GM20000 (cell line): ENCODE measurements at regions not wholly inside any gene's neighbourhood (a gene's known extent, or its start where the extent isn't known, plus 50 kb on each side); places are given as distances from the start of the nearest gene placed in this dataset.

Experiments
- DNase-seq: peaks from one replicate; pipeline ENCODE4 v3.0.0; 2012; ENCODE audit warnings: low spot score
- CTCF ChIP-seq: IDR thresholded peaks from 2 replicates; pipeline ENCODE4 v1.5.1; 2012; ENCODE audit warnings: mild to moderate bottlenecking, control low read depth; ENCODE audit errors: extremely low read depth, missing control alignments

- no peak for DNase-seq
- no peak for TF ChIP-seq CTCF
Observed at GRCh38 chr13:107296804-107297203, 728.9 kb upstream of the ARGLU1 start.

GRCh38 chr13:107295416-107296140, 727.6 kb upstream of the ARGLU1 start:
- TF ChIP-seq CTCF: no peak
- DNase-seq: no peak

- no peak for TF ChIP-seq CTCF
- no peak for DNase-seq
Observed at GRCh38 chr13:107293924-107294323, 726.0 kb upstream of the ARGLU1 start.

GRCh38 chr13:107291875-107292274, 723.9 kb upstream of the ARGLU1 start:
- TF ChIP-seq CTCF: no peak
- DNase-seq: no peak

GRCh38 chr13:107289540-107289939, 721.6 kb upstream of the ARGLU1 start:
- no peak for DNase-seq
- no peak for TF ChIP-seq CTCF

- TF ChIP-seq CTCF: no peak
- no peak for DNase-seq
Observed at GRCh38 chr13:107284173-107284572, 716.2 kb upstream of the ARGLU1 start.

GRCh38 chr13:107277911-107278310, 710.0 kb upstream of the ARGLU1 start:
- DNase-seq: no peak
- no peak for TF ChIP-seq CTCF
